Activated B cell treated with CpG ODN at 0.5 μM for 24 hours (primary cell): ENCODE measurements at regions not wholly inside any gene's neighbourhood (a gene's known extent, or its start where the extent isn't known, plus 50 kb on each side); places are given as distances from the start of the nearest gene placed in this dataset.

Experiments used
- ATAC-seq: fragments of 200-7000 bp; cut with Tn5 transposase; one replicate; pipeline ENCODE4 v1.10.0; 2021; ENCODE audit warnings: low read depth, mild to moderate bottlenecking, moderate library complexity
- CTCF ChIA-PET: fragments of 350-600 bp; sonication (Branson Sonifier 250); formaldehyde crosslinking; loops from one replicate; lab custom pipeline; 2021; ENCODE audit warnings: antibody characterized with exemption; lab: Charles Lee
- POLR2A ChIA-PET: fragments of 350-600 bp; sonication (Branson Sonifier 250); formaldehyde crosslinking; loops from one replicate; lab custom pipeline; 2021; ENCODE audit warnings: antibody characterized with exemption; lab: Charles Lee
- DNase-seq: peaks from one replicate; pipeline ENCODE4 v3.0.0; 2022
- H3K27ac Mint-ChIP-seq: one replicate; pipeline ENCODE4 v1.8.0; 2020; ENCODE audit warnings: mixed read lengths
- H3K27me3 Mint-ChIP-seq: one replicate; pipeline ENCODE4 v1.8.0; 2021; ENCODE audit warnings: mixed read lengths
- H3K36me3 Mint-ChIP-seq: one replicate; pipeline ENCODE4 v1.8.0; 2021; ENCODE audit warnings: low read depth, mixed read lengths
- H3K4me1 Mint-ChIP-seq: one replicate; pipeline ENCODE4 v1.8.0; 2021; ENCODE audit warnings: mixed read lengths
- H3K4me3 Mint-ChIP-seq: one replicate; pipeline ENCODE4 v1.8.0; 2020; ENCODE audit warnings: mild to moderate bottlenecking, mixed read lengths
- H3K9me3 Mint-ChIP-seq: one replicate; pipeline ENCODE4 v1.8.0; 2020; ENCODE audit warnings: mixed read lengths
- intact Hi-C: fragments of 100-400 bp; cut with micrococcal nuclease; formaldehyde crosslinking; loops from one replicate; pipeline ENCODE4 v1.15.1; 2024
- TF ChIP-seq, protein P1 (sequence below): fragments of 200-600 bp; IDR thresholded peaks from one replicate; pipeline ENCODE4 v1.8.0; 2022; ENCODE audit warnings: antibody characterized with exemption, mild to moderate bottlenecking

DNA sequence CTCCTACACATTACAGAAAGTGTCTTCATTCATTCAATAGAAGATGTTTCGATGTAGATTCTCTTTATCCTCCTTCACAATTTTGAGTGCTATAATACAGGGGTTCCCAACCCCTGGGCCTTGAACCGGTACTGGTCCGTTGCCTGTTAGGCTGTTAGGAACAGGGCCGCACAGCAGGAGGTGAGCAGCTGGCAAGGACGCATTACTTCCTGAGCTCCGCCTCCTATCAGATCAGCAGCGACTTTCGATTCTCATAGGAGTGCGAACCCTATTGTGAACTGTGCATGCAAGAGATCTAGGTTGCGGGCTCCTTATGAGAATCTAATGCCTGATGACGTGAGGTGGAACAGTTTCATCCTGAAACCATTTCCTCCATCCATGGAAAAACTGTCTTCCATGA, 153.0 kb upstream of the SMC2 start:
- H3K27me3 Mint-ChIP-seq, result no peaks in the 10 kb centered on the region
- TF ChIP-seq, protein P1, sequence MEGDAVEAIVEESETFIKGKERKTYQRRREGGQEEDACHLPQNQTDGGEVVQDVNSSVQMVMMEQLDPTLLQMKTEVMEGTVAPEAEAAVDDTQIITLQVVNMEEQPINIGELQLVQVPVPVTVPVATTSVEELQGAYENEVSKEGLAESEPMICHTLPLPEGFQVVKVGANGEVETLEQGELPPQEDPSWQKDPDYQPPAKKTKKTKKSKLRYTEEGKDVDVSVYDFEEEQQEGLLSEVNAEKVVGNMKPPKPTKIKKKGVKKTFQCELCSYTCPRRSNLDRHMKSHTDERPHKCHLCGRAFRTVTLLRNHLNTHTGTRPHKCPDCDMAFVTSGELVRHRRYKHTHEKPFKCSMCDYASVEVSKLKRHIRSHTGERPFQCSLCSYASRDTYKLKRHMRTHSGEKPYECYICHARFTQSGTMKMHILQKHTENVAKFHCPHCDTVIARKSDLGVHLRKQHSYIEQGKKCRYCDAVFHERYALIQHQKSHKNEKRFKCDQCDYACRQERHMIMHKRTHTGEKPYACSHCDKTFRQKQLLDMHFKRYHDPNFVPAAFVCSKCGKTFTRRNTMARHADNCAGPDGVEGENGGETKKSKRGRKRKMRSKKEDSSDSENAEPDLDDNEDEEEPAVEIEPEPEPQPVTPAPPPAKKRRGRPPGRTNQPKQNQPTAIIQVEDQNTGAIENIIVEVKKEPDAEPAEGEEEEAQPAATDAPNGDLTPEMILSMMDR, result no peak
- POLR2A ChIA-PET, result no interaction called here
- ATAC-seq (no peak), DNase-seq (no peak)
- no peak overlapping the region for H3K27ac Mint-ChIP-seq
- intact Hi-C loops, result no loop called here
- H3K36me3 Mint-ChIP-seq, result no peaks in the 10 kb centered on the region
- H3K4me1 Mint-ChIP-seq, result no peaks in the 10 kb centered on the region
- no peaks in the 10 kb centered on the region for H3K9me3 Mint-ChIP-seq
- no peak overlapping the region for H3K4me3 Mint-ChIP-seq
- CTCF ChIA-PET, result no interaction called here

GRCh38 chr9:103942200-103942599, 151.9 kb upstream of the SMC2 start:
- Mint-ChIP-seq H3K27ac (no peak overlapping the region), H3K36me3 (no peaks in the 10 kb centered on the region), H3K9me3 (no peaks in the 10 kb centered on the region), H3K4me1 (no peaks in the 10 kb centered on the region), H3K27me3 (no peaks in the 10 kb centered on the region), H3K4me3 (no peak overlapping the region)
- POLR2A ChIA-PET, result no interaction called here
- TF ChIP-seq, protein P1, result no peak
- intact Hi-C loops, result no loop called here
- ATAC-seq, result no peak
- DNase-seq, result no peak
- CTCF ChIA-PET, result no interaction called here

DNA sequence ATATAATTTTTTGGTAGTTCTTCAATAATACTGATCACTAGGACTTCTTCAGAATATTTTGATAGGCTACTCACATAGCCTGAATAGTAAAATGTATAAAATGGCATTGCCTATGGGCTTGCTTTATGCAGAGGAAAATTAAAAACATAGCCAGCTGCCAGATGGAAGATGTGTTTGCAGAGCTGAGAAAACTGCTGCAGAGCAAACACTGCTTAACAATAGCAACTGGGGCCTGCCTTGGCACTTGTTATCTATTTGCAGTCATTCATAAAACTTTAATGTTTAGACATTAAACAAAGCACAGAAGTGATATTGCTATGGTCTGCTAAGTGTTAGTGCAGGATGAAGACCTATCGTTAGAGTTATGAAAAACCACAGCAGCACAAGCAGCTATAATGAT, 151.5 kb upstream of the SMC2 start:
- CTCF ChIA-PET, result no interaction called here
- no peaks in the 10 kb centered on the region for H3K36me3 Mint-ChIP-seq

DNA sequence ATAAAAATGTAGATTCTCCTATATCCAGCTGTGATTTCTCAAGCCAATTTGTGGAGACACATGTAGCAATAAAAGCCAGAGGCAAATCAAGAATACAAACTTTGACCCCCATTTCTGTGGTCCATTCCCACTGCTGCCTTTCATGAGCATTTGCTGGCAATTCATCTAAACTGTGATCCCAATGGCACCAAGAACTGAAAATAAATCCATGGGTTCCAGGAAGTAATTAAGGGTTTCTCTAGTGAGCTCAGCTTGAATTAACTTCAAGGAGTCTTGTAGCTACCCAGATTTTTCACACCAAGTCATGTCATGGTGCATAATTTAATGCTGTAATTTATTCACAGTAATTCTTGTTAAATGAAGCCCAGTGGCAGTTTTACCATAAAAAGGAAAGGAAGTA, 145.0 kb upstream of the SMC2 start:
- Mint-ChIP-seq H3K27ac (no peak overlapping the region), H3K36me3 (no peaks in the 10 kb centered on the region), H3K4me1 (no peaks in the 10 kb centered on the region), H3K9me3 (no peaks in the 10 kb centered on the region), H3K4me3 (no peak overlapping the region), H3K27me3 (no peaks in the 10 kb centered on the region)
- DNase-seq, result no peak
- intact Hi-C loops, result no loop called here
- ATAC-seq, result no peak
- POLR2A ChIA-PET, result no interaction called here
- TF ChIP-seq, protein P1, result no peak
- CTCF ChIA-PET, result no interaction called here

More for the DNA sequence above, 151.5 kb upstream of the SMC2 start:
- no peaks in the 10 kb centered on the region for H3K27me3 Mint-ChIP-seq
- intact Hi-C loops, result no loop called here
- no peak for ATAC-seq
- H3K9me3 Mint-ChIP-seq, result no peaks in the 10 kb centered on the region
- TF ChIP-seq, protein P1, result no peak
- DNase-seq, result no peak
- H3K4me3 Mint-ChIP-seq, result no peak overlapping the region
- no peaks in the 10 kb centered on the region for H3K4me1 Mint-ChIP-seq
- POLR2A ChIA-PET, result no interaction called here
- no peak overlapping the region for H3K27ac Mint-ChIP-seq

DNA sequence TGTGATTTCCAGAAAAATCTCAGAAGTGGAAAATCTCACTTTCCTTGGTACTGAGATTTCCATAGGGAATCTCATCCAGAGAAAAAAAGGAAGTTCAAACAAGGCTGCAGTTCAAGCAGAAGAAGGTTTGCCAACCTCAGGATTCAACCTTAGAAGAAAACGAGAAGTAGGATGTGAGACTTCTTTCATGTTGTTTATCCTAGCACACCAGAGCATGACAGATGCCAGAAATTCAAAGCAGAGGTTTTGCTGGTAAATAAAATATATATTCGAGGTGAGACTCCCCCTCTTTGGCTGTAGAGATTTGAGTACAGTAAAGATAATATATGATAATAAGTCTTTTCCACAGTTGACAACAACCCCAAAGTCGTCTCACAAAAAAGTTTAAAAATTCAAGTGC, 116.9 kb upstream of the SMC2 start:
- H3K27ac Mint-ChIP-seq, result no peak overlapping the region
- CTCF ChIA-PET, result no interaction called here
- POLR2A ChIA-PET, result no interaction called here
- H3K4me1 Mint-ChIP-seq, result no peaks in the 10 kb centered on the region
- TF ChIP-seq, protein P1, result no peak
- no peaks in the 10 kb centered on the region for H3K36me3 Mint-ChIP-seq
- peaks cover 7% of the 10 kb centered on the region for H3K9me3 Mint-ChIP-seq
- DNase-seq (no peak), ATAC-seq (no peak)
- intact Hi-C loops, result no loop called here
- no peaks in the 10 kb centered on the region for H3K27me3 Mint-ChIP-seq
- H3K4me3 Mint-ChIP-seq, result no peak overlapping the region
